T-helper 2 cell treated with Interferon-gamma antibody and Interleukin-4, amounts not matched to agents 5 μg/mL and 100 μg/mL, for 36 hours (primary cell): ENCODE measurements at regions not wholly inside any gene's neighbourhood (a gene's known extent, or its start where the extent isn't known, plus 50 kb on each side); places are given as distances from the start of the nearest gene placed in this dataset.
"Not testable (repeated sequence)": the region's sequence is repeated elsewhere in the genome, so short reads cannot be mapped to it uniquely, and the experiment has no call there.

Experiments
- DNase-seq: peaks from one replicate; pipeline ENCODE4 v3.0.0; 2021; ENCODE audit warnings: low spot score
- H3K27ac Mint-ChIP-seq: one replicate; pipeline ENCODE4 v1.8.0; 2021; ENCODE audit warnings: mild to moderate bottlenecking, mixed read lengths
- H3K27me3 Mint-ChIP-seq: one replicate; pipeline ENCODE4 v1.8.0; 2021; ENCODE audit warnings: low read depth, mixed read lengths
- H3K36me3 Mint-ChIP-seq: one replicate; pipeline ENCODE4 v1.8.0; 2021; ENCODE audit warnings: low read depth, mixed read lengths
- H3K4me1 Mint-ChIP-seq: one replicate; pipeline ENCODE4 v1.8.0; 2021; ENCODE audit warnings: low read depth, mixed read lengths
- H3K4me3 Mint-ChIP-seq: one replicate; pipeline ENCODE4 v1.8.0; 2022; ENCODE audit warnings: mild to moderate bottlenecking, moderate library complexity, mixed read lengths
- H3K9me3 Mint-ChIP-seq: one replicate; pipeline ENCODE4 v1.8.0; 2021; ENCODE audit warnings: mixed read lengths

- Mint-ChIP-seq H3K4me3 (no peak overlapping the region), H3K4me1 (no peaks in the 10 kb centered on the region)
- no peak for DNase-seq
Measured at GRCh38 chr2:21356857-21357255, 233.1 kb downstream of the TDRD15 start.

DNA sequence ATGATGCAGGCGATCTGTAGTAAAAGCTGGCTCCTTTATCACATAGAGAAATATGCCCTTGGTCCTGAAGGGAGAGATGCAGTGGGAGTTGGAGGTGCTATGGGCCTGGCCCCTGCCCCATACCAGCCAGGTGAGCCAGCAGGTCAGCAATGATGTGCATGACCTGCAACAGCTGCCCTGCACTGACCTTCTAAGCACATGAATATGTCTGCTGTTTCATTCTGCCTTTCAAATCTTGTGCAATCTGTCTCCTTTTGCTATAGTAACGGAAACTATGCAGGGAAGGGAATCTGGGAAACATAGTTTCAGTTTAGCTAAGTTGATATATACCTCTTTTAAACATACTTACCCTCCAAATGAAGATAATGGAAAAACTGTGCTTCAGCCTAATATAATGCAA, 235.2 kb downstream of the TDRD15 start:
- no peak overlapping the region for H3K4me3 Mint-ChIP-seq
- no peaks in the 10 kb centered on the region for H3K4me1 Mint-ChIP-seq
- H3K36me3 Mint-ChIP-seq = no peaks in the 10 kb centered on the region
- no peak overlapping the region for H3K27ac Mint-ChIP-seq
- no peaks in the 10 kb centered on the region for H3K9me3 Mint-ChIP-seq
- no peaks in the 10 kb centered on the region for H3K27me3 Mint-ChIP-seq
- no peak for DNase-seq

More at GRCh38 chr2:21356857-21357255, 233.1 kb downstream of the TDRD15 start:
- H3K36me3 Mint-ChIP-seq = no peaks in the 10 kb centered on the region
- H3K27me3 Mint-ChIP-seq = no peaks in the 10 kb centered on the region
- no peak overlapping the region for H3K27ac Mint-ChIP-seq
- H3K9me3 Mint-ChIP-seq = no peaks in the 10 kb centered on the region

- H3K9me3 Mint-ChIP-seq = no peaks in the 10 kb centered on the region
- no peaks in the 10 kb centered on the region for H3K36me3 Mint-ChIP-seq
- H3K4me3 Mint-ChIP-seq = no peak overlapping the region
- no peak for DNase-seq
- no peaks in the 10 kb centered on the region for H3K4me1 Mint-ChIP-seq
- H3K27ac Mint-ChIP-seq = no peak overlapping the region
- no peaks in the 10 kb centered on the region for H3K27me3 Mint-ChIP-seq
Measured at GRCh38 chr2:21361384-21361783, 237.6 kb downstream of the TDRD15 start.

- Mint-ChIP-seq H3K36me3 (no peaks in the 10 kb centered on the region), H3K27me3 (no peaks in the 10 kb centered on the region), H3K27ac (no peak overlapping the region), H3K4me1 (no peaks in the 10 kb centered on the region), H3K9me3 (no peaks in the 10 kb centered on the region), H3K4me3 (no peak overlapping the region)
- no peak for DNase-seq
Measured at GRCh38 chr2:21361957-21362486, 238.3 kb downstream of the TDRD15 start.

- H3K9me3 Mint-ChIP-seq = no peaks in the 10 kb centered on the region
- H3K27me3 Mint-ChIP-seq = no peaks in the 10 kb centered on the region
- H3K4me3 Mint-ChIP-seq = no peak overlapping the region
- no peak overlapping the region for H3K27ac Mint-ChIP-seq
- H3K36me3 Mint-ChIP-seq = no peaks in the 10 kb centered on the region
- DNase-seq = no peak
- no peaks in the 10 kb centered on the region for H3K4me1 Mint-ChIP-seq
Measured at GRCh38 chr2:21363364-21363763, 239.6 kb downstream of the TDRD15 start.

DNA sequence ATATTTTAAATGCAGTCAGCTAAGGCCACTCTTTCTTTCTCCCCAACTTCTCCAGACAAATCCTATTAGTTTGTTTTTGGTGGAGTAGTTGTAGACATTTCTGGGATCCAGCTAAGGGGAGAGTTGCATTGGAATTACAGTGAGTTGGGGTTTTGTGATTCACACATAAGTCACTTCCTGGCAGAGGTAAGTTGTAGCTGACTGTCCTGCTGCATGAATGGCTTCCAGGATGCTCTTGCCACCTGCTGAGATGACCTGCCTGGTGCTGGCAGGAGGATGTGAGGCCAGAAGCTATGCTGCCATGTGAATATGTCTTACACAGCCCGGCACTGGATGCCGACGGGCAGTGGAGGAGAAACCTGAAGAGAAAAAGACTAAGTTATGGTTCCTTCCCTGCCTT, 243.7 kb downstream of the TDRD15 start:
- no peak for DNase-seq
- Mint-ChIP-seq H3K27ac (no peak overlapping the region), H3K9me3 (no peaks in the 10 kb centered on the region), H3K27me3 (no peaks in the 10 kb centered on the region), H3K36me3 (no peaks in the 10 kb centered on the region), H3K4me3 (no peak overlapping the region), H3K4me1 (no peaks in the 10 kb centered on the region)

- Mint-ChIP-seq H3K4me1 (no peaks in the 10 kb centered on the region), H3K27me3 (no peaks in the 10 kb centered on the region), H3K36me3 (no peaks in the 10 kb centered on the region), H3K9me3 (no peaks in the 10 kb centered on the region), H3K27ac (no peak overlapping the region), H3K4me3 (no peak overlapping the region)
- no peak for DNase-seq
Measured at GRCh38 chr2:21369787-21370186, 246.0 kb downstream of the TDRD15 start.

DNA sequence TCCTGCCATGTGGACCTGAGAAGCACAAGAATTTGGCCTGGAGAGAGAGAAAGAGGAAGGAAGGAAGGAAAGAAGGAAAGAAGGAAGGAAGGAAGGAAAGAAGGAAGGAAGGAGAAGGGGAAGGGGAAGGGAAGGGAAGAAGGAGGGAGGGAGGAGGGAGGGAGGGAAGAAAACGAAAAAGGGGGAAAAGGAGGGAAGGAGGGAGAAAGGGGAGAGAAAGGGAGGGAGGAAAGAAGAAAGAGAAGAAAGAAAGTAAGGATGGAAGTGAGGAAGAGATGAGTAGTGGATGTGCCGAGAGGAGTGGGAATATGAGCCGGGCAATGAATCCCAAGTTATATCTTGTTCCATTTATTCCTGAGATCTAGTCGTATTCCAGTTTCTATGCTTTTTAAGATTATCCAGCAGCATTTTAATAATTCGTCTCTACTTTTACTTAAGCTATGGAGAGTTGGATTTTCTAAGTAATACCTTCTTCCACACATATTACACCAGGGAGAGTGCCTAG, 247.8 kb downstream of the TDRD15 start:
- no peak for DNase-seq
- no peak overlapping the region for H3K4me3 Mint-ChIP-seq
- no peaks in the 10 kb centered on the region for H3K27me3 Mint-ChIP-seq
- H3K36me3 Mint-ChIP-seq = no peaks in the 10 kb centered on the region
- H3K4me1 Mint-ChIP-seq = no peaks in the 10 kb centered on the region
- H3K9me3 Mint-ChIP-seq = no peaks in the 10 kb centered on the region
- H3K27ac Mint-ChIP-seq = no peak overlapping the region

GRCh38 chr2:21372654-21373053, 248.9 kb downstream of the TDRD15 start:
- no peak overlapping the region for H3K4me3 Mint-ChIP-seq
- H3K4me1 Mint-ChIP-seq = no peaks in the 10 kb centered on the region
- DNase-seq = no peak
- H3K36me3 Mint-ChIP-seq = no peaks in the 10 kb centered on the region
- H3K27ac Mint-ChIP-seq = no peak overlapping the region
- H3K9me3 Mint-ChIP-seq = no peaks in the 10 kb centered on the region
- no peaks in the 10 kb centered on the region for H3K27me3 Mint-ChIP-seq

- no peaks in the 10 kb centered on the region for H3K9me3 Mint-ChIP-seq
- no peaks in the 10 kb centered on the region for H3K36me3 Mint-ChIP-seq
- H3K27ac Mint-ChIP-seq = no peak overlapping the region
- H3K4me1 Mint-ChIP-seq = no peaks in the 10 kb centered on the region
- no peak overlapping the region for H3K4me3 Mint-ChIP-seq
- no peak for DNase-seq
- H3K27me3 Mint-ChIP-seq = no peaks in the 10 kb centered on the region
Measured at GRCh38 chr2:21376864-21377263, 253.1 kb downstream of the TDRD15 start.

- H3K27me3 Mint-ChIP-seq = no peaks in the 10 kb centered on the region
Measured at GRCh38 chr2:21379140-21379539, 255.4 kb downstream of the TDRD15 start.

GRCh38 chr2:21379668-21380067, 255.9 kb downstream of the TDRD15 start:
- not testable (repeated sequence) for H3K4me3 Mint-ChIP-seq, DNase-seq, H3K4me1 Mint-ChIP-seq, H3K27me3 Mint-ChIP-seq, H3K9me3 Mint-ChIP-seq, H3K27ac Mint-ChIP-seq, H3K36me3 Mint-ChIP-seq

More at GRCh38 chr2:21379140-21379539, 255.4 kb downstream of the TDRD15 start:
- no peak overlapping the region for H3K27ac Mint-ChIP-seq
- no peak for DNase-seq
- no peaks in the 10 kb centered on the region for H3K36me3 Mint-ChIP-seq
- H3K9me3 Mint-ChIP-seq = no peaks in the 10 kb centered on the region
- no peak overlapping the region for H3K4me3 Mint-ChIP-seq
- H3K4me1 Mint-ChIP-seq = no peaks in the 10 kb centered on the region

DNA sequence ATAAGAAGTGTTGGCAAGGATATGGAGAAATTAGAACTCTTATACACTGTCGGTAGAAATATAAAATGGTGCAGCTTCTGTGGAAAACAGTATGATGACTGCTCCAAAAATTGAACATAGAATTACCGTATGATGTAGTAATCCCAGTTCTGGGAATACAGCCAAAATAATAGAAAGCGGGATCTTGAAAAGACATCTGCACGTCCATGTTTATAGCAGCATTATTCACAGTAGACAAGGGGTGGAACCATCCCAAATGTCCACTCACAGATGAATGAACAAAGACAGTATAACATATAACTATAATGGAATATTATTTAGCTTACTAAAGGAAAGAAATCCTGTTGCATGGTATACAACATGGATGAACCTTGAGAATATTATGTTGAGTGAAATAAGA, 257.7 kb downstream of the TDRD15 start:
- Mint-ChIP-seq H3K27me3 (no peaks in the 10 kb centered on the region), H3K4me3 (no peak overlapping the region), H3K27ac (no peak overlapping the region), H3K4me1 (no peaks in the 10 kb centered on the region), H3K36me3 (no peaks in the 10 kb centered on the region), H3K9me3 (no peaks in the 10 kb centered on the region)
- no peak for DNase-seq

GRCh38 chr2:21382701-21383520, 259.1 kb downstream of the TDRD15 start:
- no peak overlapping the region for H3K4me3 Mint-ChIP-seq
- no peaks in the 10 kb centered on the region for H3K27me3 Mint-ChIP-seq
- no peaks in the 10 kb centered on the region for H3K9me3 Mint-ChIP-seq
- no peak overlapping the region for H3K27ac Mint-ChIP-seq
- H3K4me1 Mint-ChIP-seq = no peaks in the 10 kb centered on the region
- no peaks in the 10 kb centered on the region for H3K36me3 Mint-ChIP-seq
- no peak for DNase-seq
